ENCODE measurements at regions not wholly inside any gene's neighbourhood (a gene's known extent, or its start where the extent isn't known, plus 50 kb on each side); places are given as distances from the start of the nearest gene placed in this dataset.

DNA sequence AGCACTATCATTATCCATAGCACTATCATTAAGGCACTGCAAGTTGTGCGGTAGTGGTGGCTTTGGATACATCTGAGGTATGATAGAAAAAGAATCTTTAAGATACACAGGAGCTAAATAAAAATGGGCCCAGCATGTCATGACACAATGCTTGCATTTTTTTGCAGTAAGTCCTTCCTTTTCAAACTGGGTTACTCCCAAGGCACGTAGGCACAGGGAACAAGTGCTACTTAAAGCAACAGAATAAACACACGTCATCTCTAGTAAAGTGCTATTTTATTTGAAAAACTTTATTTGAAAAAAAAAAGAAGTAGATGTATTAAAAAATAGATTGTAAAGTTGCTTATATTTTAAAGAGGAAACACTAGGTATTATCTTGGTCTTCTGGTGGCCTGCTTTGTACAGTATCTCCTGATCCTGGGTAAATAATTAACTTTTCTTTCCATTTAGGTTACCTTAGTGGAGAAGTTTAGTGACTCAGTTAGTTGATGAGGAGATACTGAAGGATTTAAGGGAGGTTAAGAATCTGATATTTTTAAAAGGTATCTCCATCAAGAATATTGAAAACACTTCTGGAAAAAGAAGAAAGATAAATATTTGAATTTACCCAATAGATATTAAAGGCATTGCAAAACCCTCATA is 129.6 kb downstream of the EDN1 start:
- Histone ChIP-seq H3K27me3 (ENCODE audit: insufficient read depth, low read length) (no peaks in the 10 kb centered on the region), H3K4me3 (ENCODE audit: low read depth, low read length, poor library complexity, severe bottlenecking) (no peak overlapping the region), H3K9me2 (ENCODE audit: low read depth, low read length) (no peaks in the 10 kb centered on the region), H3K4me2 (ENCODE audit: low read length) (no peak overlapping the region), H4K20me1 (ENCODE audit: insufficient read depth, low read length) (no peaks in the 10 kb centered on the region), H3K79me2 (ENCODE audit: insufficient read depth, low read length) (no peaks in the 10 kb centered on the region), H3K9ac (ENCODE audit: low read length) (no peak overlapping the region), H3F3A (ENCODE audit: insufficient read depth, low read length) (no peaks in the 10 kb centered on the region), H3K4me1 (ENCODE audit: insufficient read depth, low read length, severe bottlenecking) (no peaks in the 10 kb centered on the region), H3K9me3 (ENCODE audit: low read length) (no peaks in the 10 kb centered on the region), H2AFZ (ENCODE audit: low read length) (no peak overlapping the region), H3K36me3 (ENCODE audit: insufficient read depth, low read length) (no peaks in the 10 kb centered on the region), H3K27ac (ENCODE audit: low read depth, low read length, poor library complexity, severe bottlenecking) (no peak overlapping the region)
- no peak for TF ChIP-seq EZH2 (IDR thresholded peaks at IDR 0.05; ENCODE audit: borderline replicate concordance, low read length)
- TF ChIP-seq, protein P1, sequence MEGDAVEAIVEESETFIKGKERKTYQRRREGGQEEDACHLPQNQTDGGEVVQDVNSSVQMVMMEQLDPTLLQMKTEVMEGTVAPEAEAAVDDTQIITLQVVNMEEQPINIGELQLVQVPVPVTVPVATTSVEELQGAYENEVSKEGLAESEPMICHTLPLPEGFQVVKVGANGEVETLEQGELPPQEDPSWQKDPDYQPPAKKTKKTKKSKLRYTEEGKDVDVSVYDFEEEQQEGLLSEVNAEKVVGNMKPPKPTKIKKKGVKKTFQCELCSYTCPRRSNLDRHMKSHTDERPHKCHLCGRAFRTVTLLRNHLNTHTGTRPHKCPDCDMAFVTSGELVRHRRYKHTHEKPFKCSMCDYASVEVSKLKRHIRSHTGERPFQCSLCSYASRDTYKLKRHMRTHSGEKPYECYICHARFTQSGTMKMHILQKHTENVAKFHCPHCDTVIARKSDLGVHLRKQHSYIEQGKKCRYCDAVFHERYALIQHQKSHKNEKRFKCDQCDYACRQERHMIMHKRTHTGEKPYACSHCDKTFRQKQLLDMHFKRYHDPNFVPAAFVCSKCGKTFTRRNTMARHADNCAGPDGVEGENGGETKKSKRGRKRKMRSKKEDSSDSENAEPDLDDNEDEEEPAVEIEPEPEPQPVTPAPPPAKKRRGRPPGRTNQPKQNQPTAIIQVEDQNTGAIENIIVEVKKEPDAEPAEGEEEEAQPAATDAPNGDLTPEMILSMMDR (IDR thresholded peaks at IDR 0.05; ENCODE audit: low read length), result no peak

DNA sequence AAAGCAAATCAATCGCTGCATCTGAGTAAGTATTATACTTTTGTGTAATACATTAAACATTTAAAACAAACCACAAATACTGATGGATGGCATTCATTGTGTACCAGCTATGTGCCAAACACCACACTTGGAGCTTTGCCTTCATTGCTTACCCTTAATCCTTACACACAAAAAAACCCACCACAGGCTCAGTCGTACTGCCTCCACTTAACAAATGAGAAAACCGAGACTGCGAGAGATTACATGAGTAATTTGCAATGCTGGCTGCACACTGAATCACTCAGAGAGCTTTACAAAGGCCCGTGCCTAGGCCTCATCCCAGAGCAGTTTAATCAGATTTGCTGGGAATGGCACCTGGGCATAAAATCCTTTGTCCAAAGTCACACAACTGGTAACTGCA is 130.5 kb downstream of the EDN1 start:
- Histone ChIP-seq H3K79me2 (ENCODE audit: insufficient read depth, low read length) (no peaks in the 10 kb centered on the region), H3K27me3 (ENCODE audit: insufficient read depth, low read length) (no peaks in the 10 kb centered on the region), H3K9me2 (ENCODE audit: low read depth, low read length) (no peaks in the 10 kb centered on the region), H3K4me3 (ENCODE audit: low read depth, low read length, poor library complexity, severe bottlenecking) (no peak overlapping the region), H2AFZ (ENCODE audit: low read length) (no peak overlapping the region), H3K9me3 (ENCODE audit: low read length) (no peaks in the 10 kb centered on the region), H3F3A (ENCODE audit: insufficient read depth, low read length) (no peaks in the 10 kb centered on the region), H3K36me3 (ENCODE audit: insufficient read depth, low read length) (no peaks in the 10 kb centered on the region), H3K4me1 (ENCODE audit: insufficient read depth, low read length, severe bottlenecking) (no peaks in the 10 kb centered on the region), H3K9ac (ENCODE audit: low read length) (no peak overlapping the region), H3K27ac (ENCODE audit: low read depth, low read length, poor library complexity, severe bottlenecking) (no peak overlapping the region), H4K20me1 (ENCODE audit: insufficient read depth, low read length) (no peaks in the 10 kb centered on the region), H3K4me2 (ENCODE audit: low read length) (no peak overlapping the region)
- no peak for TF ChIP-seq EZH2 (IDR thresholded peaks at IDR 0.05; ENCODE audit: borderline replicate concordance, low read length)
- TF ChIP-seq, protein P1 (IDR thresholded peaks at IDR 0.05; ENCODE audit: low read length), result no peak

DNA sequence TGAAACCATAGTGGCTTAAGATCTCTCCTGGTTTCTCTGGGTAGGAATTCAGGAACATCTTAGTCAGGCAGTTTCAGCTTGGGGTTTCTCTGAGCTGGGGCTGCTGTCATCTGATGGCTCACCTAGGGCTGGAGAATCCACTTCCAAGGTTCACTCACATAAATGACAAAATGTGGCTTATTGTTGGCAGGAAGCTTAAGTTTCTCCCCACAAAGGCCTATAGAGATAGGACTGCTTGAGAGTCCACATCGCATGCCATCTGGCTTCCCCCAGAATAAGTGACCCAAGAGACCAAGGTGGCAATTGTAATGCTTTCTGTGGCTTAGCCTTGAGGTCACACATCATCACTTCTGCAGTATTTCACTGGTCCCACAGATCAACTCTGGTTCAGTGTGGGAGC is 131.4 kb downstream of the EDN1 start:
- H3K4me2 ChIP-seq (ENCODE audit: low read length), result no peak overlapping the region
- no peak overlapping the region for H3K4me3 ChIP-seq (ENCODE audit: low read depth, low read length, poor library complexity, severe bottlenecking)
- H3K27me3 ChIP-seq (ENCODE audit: insufficient read depth, low read length), result no peaks in the 10 kb centered on the region
- H4K20me1 ChIP-seq (ENCODE audit: insufficient read depth, low read length), result no peaks in the 10 kb centered on the region
- H3K79me2 ChIP-seq (ENCODE audit: insufficient read depth, low read length), result no peaks in the 10 kb centered on the region
- H3K4me1 ChIP-seq (ENCODE audit: insufficient read depth, low read length, severe bottlenecking), result no peaks in the 10 kb centered on the region
- no peak overlapping the region for H2AFZ ChIP-seq (ENCODE audit: low read length)
- no peaks in the 10 kb centered on the region for H3F3A ChIP-seq (ENCODE audit: insufficient read depth, low read length)
- no peak overlapping the region for H3K9ac ChIP-seq (ENCODE audit: low read length)
- H3K27ac ChIP-seq (ENCODE audit: low read depth, low read length, poor library complexity, severe bottlenecking), result no peak overlapping the region
- H3K9me2 ChIP-seq (ENCODE audit: low read depth, low read length), result no peaks in the 10 kb centered on the region
- TF ChIP-seq, protein P1 (IDR thresholded peaks at IDR 0.05; ENCODE audit: low read length), result no peak
- TF ChIP-seq EZH2 (IDR thresholded peaks at IDR 0.05; ENCODE audit: borderline replicate concordance, low read length), result no peak
- H3K9me3 ChIP-seq (ENCODE audit: low read length), result no peaks in the 10 kb centered on the region
- H3K36me3 ChIP-seq (ENCODE audit: insufficient read depth, low read length), result no peaks in the 10 kb centered on the region
